Kidney epithelial cell (primary cell): ENCODE measurements at regions not wholly inside any gene's neighbourhood (a gene's known extent, or its start where the extent isn't known, plus 50 kb on each side); places are given as distances from the start of the nearest gene placed in this dataset.

ENCODE experiments used
- DNase-seq: peaks from one replicate; pipeline ENCODE4 v3.0.0-alpha.2; 2010; ENCODE audit warnings: low read depth
- H3K27me3 ChIP-seq: 2 replicates; pipeline ENCODE4 v1.6.0; 2011; ENCODE audit warnings: low read length; ENCODE audit not compliant: control insufficient read depth, insufficient read depth
- H3K36me3 ChIP-seq: 2 replicates; pipeline ENCODE4 v1.5.1; 2011; ENCODE audit warnings: low read length; ENCODE audit not compliant: control insufficient read depth, insufficient read depth
- H3K4me3 ChIP-seq: 2 replicates; pipeline ENCODE4 v1.5.1; 2011; ENCODE audit warnings: low read depth, mild to moderate bottlenecking, control low read depth, low read length
- CTCF ChIP-seq: IDR thresholded peaks from 2 replicates; pipeline ENCODE4 v1.5.1; 2011; ENCODE audit warnings: mild to moderate bottlenecking, moderate library complexity, low read length, control low read depth, inconsistent platforms; ENCODE audit not compliant: insufficient read depth, poor library complexity, severe bottlenecking

- TF ChIP-seq CTCF, result no peak
- Histone ChIP-seq H3K27me3 (no peaks in the 10 kb centered on the region), H3K36me3 (no peaks in the 10 kb centered on the region), H3K4me3 (no peak overlapping the region)
- no peak for DNase-seq
These were observed 226.6 kb downstream of the HACE1 start for GRCh38 chr6:104633125-104633524.

GRCh38 chr6:104632588-104632987, 227.1 kb downstream of the HACE1 start:
- no peak for DNase-seq
- H3K4me3 ChIP-seq, result no peak overlapping the region
- no peaks in the 10 kb centered on the region for H3K36me3 ChIP-seq
- TF ChIP-seq CTCF, result no peak
- no peaks in the 10 kb centered on the region for H3K27me3 ChIP-seq

- Histone ChIP-seq H3K27me3 (no peaks in the 10 kb centered on the region), H3K36me3 (no peaks in the 10 kb centered on the region), H3K4me3 (no peak overlapping the region)
- DNase-seq, result no peak
- TF ChIP-seq CTCF, result no peak
These were observed 228.8 kb downstream of the HACE1 start for GRCh38 chr6:104630955-104631354.

DNA sequence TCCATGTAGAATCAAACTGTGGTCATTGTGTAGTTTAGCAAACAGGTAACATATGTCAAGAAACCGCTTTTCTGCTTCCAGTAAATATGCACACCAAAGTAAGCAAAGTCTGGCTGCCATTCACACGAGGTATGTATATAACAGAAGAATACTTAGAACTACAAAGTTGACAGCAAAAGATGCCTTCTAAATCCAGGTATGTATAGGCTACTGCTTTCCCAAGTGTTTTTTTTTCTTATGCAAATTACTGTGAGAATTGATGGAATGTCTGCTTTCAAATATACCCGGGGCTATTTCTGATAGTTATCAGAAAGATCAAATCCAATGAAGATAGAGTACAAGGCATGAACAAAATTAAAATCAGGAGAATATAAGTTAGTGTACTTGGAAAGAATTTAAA, 229.2 kb downstream of the HACE1 start:
- no peak for TF ChIP-seq CTCF
- no peak for DNase-seq

GRCh38 chr6:104629826-104630225, 229.9 kb downstream of the HACE1 start:
- H3K4me3 ChIP-seq, result no peak overlapping the region
- no peaks in the 10 kb centered on the region for H3K36me3 ChIP-seq
- H3K27me3 ChIP-seq, result no peaks in the 10 kb centered on the region
- DNase-seq, result no peak
- no peak for TF ChIP-seq CTCF

More for the DNA sequence above, 229.2 kb downstream of the HACE1 start:
- Histone ChIP-seq H3K27me3 (no peaks in the 10 kb centered on the region), H3K36me3 (no peaks in the 10 kb centered on the region), H3K4me3 (no peak overlapping the region)

DNA sequence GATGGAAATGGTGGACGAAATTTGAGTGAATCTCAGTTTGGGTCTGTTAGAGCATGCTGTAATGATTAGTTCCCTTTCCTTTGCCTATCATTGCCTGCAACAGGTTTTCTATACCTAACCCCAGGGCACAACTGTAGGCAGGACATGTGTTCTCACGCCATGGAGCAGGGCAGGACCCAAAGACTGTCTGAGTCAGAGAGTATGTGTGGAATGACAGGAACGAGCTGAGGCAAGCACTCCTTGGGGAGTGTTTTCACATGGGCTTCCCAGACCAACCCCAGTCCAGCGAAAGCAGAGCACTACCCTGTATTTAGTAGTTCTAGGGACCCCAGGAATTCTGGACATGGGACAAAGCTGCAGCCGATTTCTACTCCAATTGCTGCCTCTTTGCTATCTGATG, 234.2 kb downstream of the HACE1 start:
- H3K4me3 ChIP-seq, result no peak overlapping the region
- no peaks in the 10 kb centered on the region for H3K27me3 ChIP-seq
- TF ChIP-seq CTCF, result no peak
- no peaks in the 10 kb centered on the region for H3K36me3 ChIP-seq
- DNase-seq, result peak; percentile 28
